ELF-1 (cell line): ENCODE measurements at regions not wholly inside any gene's neighbourhood (a gene's known extent, or its start where the extent isn't known, plus 50 kb on each side); places are given as distances from the start of the nearest gene placed in this dataset.
"Not testable (repeated sequence)": the region's sequence is repeated elsewhere in the genome, so short reads cannot be mapped to it uniquely, and the experiment has no call there.

ENCODE experiments used
- DNase-seq: peaks from one replicate; pipeline ENCODE4 v3.0.0-alpha.2; 2016; ENCODE audit warnings: low read depth, low spot score

DNA sequence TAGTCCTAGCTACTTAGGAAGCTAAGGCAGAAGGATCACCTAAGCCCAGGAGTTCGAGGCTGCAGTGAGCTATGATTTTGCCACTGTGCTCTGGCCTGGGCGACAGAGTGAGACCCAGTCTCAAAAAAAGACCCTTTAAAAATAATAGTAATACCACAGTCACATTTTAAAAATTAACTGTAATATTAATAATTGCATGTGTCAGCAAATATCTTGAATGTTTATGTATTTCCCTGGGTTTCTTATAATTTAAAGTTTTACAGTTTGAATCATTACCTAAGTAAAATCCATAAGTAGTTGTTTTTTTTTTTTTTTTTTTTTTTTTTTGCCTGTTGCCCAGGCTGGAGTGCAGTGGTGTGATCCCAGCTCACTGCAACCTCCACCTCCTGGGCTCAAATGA lies 69.2 kb downstream of the LYZL2 start:
- DNase-seq, result no peak

- peak; percentile 67 for DNase-seq
Measured at GRCh38 chr10:30559180-30559579, 70.4 kb downstream of the LYZL2 start.

GRCh38 chr10:30558411-30558810 lies 71.1 kb downstream of the LYZL2 start:
- peak; percentile 42 for DNase-seq

DNA sequence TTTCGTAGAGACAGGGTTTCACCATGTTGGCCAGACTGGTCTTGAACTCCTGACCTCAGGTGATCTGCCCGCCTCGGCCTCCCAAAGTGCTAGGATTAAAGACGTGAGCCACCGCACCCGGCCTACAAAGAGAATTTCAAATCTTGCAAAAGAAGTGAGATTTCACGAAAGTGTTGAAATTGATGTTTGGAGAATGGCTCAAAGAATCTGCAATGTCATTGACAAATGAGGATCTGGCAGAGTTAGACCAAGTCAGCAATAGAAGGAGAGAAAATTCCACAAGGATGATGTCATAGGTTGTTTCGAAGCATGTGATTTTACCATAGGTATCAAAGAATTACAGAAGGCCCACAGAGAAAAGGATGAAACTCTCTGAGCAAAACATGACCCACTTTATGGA lies 71.7 kb downstream of the LYZL2 start:
- DNase-seq, result peak; percentile 35

DNA sequence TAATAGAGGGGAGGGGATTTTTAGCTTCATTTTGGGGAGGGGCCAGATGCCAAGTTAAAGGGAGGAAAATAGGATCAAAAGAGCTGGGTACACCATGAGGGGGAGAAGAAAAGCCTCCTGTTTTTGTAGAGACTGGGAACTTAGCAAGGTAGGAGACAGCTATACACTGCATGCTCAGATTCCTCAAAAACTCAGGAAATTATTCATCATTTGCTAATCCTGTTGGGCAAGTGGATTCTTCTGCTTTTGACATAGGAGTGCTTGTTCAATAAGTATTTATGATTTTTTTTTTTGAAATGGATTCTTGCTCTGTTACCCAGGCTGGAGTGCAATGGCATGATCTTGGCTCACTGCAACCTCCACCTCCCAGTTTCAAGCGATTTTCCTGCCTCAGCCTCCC lies 73.4 kb downstream of the LYZL2 start:
- no peak for DNase-seq

DNA sequence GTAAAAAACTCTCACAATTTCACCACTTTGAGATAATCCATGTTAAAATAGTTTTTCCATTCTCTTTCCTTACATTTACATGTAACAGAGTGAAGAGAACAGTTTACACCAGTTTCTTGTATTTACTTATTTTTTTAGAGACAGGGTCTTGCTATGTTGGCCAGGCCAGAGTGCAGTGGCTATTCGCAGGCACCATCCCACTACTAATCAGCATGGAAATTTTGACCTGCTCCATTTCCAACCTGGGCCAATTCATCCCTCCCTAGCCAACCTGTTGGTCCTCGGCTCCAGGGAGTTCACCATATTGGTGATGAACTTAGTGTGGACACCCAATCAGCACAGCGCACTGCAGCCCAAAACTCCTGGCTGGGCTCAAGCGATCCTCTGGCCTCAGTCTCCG lies 74.1 kb downstream of the LYZL2 start:
- no peak for DNase-seq

- DNase-seq, result no peak
Measured at GRCh38 chr10:30554440-30554825, 75.1 kb downstream of the LYZL2 start.

GRCh38 chr10:30553626-30554439 lies 75.7 kb downstream of the LYZL2 start:
- peak; percentile 80 for DNase-seq

- DNase-seq, result peak; percentile 83
Measured at GRCh38 chr10:30553018-30553625, 76.4 kb downstream of the LYZL2 start.

DNA sequence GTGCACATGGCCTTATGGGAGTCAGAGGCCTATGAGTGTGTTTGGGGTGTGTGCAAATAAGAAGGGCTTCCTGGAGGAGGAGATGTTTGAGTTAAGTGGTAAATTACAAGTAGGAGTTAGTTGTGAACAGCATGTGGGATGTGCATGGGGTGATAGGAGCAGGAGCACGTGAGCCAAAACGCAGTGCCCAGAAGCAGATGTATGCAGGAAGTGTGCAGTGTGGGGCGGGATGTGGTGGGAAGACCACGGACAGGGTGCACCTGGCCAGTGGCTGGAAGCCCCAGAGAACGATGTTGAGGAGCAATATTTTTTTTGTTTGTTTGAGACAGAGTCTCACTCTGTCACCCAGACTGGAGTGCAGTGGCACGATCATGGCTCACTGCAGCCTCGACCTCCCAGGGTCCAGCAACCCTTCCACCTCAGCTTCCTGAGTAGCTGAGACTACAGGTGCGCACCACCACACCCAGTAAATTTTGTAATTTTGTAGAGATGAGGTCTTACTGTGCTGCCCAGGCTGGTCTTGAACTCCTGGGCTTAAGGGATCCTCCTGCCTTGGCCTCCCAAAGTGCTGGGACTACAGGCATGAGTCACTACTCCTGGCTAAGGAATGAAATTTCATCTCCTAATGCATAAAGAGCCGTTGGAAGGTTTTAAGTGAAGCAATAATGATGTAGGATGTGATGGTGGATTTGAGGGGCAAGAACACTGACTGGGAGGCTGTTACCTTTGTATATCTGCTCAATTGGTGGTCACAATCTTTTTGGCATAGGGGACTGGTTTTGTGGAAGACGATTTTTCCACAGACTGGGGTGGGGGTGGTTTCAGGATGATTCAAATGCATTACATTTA lies 78.4 kb downstream of the LYZL2 start:
- DNase-seq, result no peak

DNA sequence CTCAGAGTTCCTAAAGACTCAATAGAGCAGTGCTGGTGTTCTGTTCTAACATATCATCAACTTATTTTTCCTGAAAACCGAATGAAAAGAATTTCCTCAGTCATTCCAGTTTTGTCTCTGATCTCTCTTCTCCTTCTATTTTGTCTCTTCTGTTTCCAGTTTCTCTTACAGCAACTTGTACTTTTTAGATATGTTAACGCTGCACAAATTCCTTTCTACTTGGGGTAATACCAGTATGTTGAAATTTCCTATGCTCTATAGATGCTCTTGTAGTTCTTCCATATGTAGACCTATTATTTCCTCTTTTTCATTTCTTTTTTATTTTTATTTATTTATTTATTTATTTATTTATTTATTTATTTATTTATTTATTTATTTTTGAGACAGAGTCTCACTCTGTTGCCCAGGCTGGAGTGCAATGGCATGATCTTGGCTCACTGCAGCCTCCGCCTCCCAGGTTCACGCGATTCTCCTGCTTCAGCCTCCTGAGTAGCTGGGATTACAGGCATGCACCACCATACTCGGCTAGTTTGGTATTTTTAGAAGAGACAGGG lies 80.3 kb downstream of the LYZL2 start:
- not testable (repeated sequence) for DNase-seq

DNA sequence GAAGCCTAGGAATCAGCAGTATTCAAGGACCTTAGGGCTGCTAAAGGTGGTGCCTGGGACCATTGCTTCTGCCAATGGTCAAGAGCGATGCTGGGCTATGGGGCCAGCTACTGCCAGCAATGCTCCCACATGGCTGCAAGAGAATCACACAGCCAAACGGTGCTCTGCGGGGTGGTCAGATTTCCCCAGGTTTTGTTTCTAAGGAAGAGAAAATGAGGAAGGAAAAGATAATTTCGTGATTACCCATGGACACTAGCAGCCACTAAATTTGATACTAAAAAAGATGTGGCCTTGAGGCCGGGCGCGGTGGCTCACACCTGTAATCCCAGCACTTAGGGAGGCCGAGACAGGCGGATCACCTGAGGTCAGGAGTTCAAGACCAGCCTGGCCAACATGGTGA lies 83.0 kb downstream of the LYZL2 start:
- no peak for DNase-seq

DNA sequence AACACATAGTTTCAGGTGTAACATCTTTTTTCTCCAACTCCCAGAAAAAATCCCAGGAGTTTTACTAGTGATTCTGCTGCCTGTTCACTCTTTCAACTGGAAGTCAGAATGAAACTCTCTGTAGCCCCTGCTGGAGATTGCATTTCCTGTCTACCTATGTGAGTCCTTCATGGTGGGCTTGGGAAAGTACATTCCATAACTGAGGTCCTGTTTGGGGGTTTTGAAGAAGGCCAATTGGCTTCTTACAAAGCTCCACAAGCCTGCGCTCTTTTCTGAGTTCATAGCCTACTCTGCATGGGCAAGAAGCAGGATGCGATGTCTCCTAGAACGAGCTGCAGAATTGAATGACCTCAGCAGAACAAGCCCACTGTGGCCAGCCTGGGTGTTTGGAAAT lies 86.7 kb downstream of the LYZL2 start:
- no peak for DNase-seq

GRCh38 chr10:30542001-30542894 lies 87.3 kb downstream of the LYZL2 start:
- DNase-seq, result no peak

- DNase-seq, result no peak
Measured at GRCh38 chr10:30540276-30540675, 89.3 kb downstream of the LYZL2 start.

DNA sequence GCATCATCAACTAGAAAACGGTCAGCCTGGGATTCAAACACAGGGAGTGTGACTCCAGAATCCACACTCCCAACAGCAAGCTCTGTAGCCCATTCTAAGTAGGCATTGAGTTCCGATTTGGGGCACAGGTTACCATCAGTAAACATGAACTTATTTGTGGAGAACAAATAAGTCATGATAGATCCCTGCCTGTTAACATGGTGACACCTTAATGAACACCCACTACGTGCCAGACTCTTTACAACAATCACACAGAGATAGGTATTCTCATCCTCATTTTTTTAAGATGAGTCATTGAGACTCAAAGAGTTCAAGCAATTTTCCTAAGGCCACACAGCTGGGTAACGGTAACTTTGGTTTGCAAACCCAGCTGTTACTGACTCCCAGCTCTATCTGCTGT lies 91.5 kb downstream of the LYZL2 start:
- DNase-seq, result peak; percentile 21

DNA sequence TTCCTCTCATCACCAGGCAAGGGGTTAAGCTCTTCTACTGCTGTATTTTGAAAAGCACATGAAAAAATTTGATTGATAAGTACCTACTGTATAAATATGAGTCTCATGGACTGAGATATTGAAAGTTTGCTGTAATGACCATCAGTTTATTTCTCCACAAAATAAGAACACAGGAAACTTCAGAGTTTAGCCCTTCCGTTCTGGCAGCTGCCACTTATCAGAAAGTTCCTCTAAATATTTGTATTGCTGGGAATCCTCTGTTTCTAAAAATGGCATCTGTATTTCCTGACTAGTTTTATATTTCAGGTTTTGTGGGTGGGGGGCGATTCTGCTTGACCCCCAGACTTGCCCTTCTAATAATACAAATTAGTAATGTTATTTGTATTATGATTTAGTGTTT lies 92.0 kb downstream of the LYZL2 start:
- DNase-seq, result no peak

DNA sequence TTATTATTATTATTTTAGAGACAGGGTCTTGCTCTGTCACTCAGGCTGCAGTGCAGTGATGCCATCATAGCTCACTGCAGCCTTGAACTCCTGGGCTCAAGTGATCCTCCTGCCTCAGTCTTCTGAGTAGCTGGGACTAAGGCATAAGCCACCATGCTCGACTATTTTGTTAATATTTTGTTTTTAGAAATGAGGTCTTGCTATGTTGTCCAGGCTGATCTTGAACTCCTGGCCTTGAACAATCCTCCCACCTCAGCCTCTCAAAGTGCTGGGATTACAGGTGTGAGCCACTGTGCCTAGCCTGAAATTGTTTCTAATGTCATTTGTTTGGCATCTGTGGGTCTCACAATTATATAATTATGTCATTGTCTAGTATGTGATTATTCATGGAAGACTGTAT lies 92.4 kb downstream of the LYZL2 start:
- not testable (repeated sequence) for DNase-seq

GRCh38 chr10:30536578-30536977 lies 93.0 kb downstream of the LYZL2 start:
- no peak for DNase-seq

GRCh38 chr10:30535677-30536076 lies 93.9 kb downstream of the LYZL2 start:
- DNase-seq, result no peak

DNA sequence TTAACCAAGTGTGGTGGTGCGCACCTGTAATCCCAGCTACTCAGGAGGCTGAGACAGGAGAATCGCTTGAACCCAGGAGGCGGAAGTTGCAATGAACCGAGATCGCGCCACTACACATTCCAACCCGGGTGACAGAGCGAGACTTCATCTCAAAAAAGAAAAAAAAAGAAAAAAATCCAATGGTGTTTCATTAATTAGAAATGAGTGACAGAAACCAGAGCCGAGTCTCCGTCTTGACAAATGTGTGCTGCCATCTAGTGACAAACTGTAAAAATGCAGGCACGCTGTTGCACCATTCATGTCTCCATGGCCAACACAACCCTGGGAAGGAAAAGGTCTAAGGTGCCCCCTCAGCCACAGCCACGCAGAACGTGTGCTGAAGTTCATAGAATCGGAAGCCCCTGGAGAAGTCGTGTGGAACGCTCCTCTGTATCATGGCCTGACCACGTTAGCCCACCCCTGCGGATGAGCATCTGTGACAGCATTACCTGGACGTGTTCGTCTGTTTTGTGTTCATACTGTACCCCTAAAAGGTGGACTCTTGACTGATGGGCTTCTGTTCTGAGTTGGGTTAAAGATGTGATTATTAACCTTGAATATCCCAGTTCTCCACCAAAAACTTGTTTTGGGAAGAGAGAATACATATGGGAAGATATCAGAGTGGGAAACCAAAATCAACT lies 94.9 kb downstream of the LYZL2 start:
- DNase-seq, result peak; percentile 68
